GM21526 (cell line): ENCODE measurements at regions not wholly inside any gene's neighbourhood (a gene's known extent, or its start where the extent isn't known, plus 50 kb on each side); places are given as distances from the start of the nearest gene placed in this dataset.
"Not testable (repeated sequence)": the region's sequence is repeated elsewhere in the genome, so short reads cannot be mapped to it uniquely, and the experiment has no call there.

ENCODE experiments used
- ATAC-seq: cut with Tn5 transposase; IDR thresholded peaks from one replicate; pipeline ENCODE4 v1.9.1; 2021; ENCODE audit warnings: moderate library complexity; ENCODE audit not compliant: unreplicated experiment, low FRiP score

DNA sequence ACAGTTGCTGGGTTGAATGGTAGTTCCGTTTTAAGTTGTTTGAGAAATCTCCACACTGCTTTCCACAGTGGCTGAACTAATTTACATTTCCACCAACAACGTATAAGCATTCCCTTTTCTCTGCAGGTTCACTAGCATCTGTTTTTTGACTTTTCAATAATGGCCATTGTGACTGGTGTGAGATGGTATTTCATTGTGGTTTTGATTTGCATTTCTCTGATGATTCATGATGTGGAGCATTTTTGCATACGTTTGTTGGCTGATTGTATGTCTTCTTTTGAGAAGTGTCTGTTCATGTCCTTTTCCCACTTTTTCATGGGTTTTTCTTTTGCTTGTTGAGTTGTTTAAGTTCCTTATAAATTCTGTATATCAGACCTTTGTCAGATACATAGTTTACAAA is 150.2 kb upstream of the MAP3K1 start:
- ATAC-seq = not testable (repeated sequence)

DNA sequence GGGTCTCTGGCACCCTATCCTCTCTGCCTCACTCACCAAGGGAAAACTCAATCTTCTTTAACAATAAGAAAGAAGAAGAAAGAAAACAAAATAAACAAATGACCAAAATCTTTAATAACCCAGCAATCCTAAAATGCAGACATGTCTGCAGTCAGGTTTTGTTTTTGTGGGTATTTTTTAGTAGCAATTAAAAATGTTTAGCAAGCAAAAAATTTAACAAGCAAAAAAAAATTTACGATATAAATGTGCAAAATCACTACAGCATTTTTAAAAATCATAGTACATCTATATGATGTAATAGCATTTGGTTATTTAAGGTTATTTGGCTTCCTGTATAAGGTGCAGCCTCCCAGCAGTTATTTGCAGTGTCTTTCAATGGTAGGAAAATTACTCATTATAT is 151.3 kb upstream of the MAP3K1 start:
- no peak for ATAC-seq

DNA sequence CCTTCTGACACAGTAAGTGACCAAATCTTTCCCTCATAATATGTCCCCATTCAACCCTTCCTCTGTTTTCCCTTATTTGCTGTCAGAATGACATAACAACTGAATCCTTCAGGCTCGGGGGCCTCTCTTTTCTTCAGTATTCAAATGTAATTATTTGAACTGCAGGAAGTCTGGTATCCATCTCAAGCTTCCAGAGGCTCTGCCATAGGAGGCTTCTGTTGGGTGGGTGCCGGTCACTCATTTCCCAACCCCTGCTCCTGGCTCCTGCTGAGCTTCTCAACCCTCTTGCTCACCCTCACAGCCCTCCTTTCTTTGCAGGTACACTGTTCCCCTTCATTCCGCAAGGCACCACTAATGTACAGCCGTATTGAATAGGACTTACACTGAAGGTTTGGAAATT is 151.8 kb upstream of the MAP3K1 start:
- no peak for ATAC-seq

DNA sequence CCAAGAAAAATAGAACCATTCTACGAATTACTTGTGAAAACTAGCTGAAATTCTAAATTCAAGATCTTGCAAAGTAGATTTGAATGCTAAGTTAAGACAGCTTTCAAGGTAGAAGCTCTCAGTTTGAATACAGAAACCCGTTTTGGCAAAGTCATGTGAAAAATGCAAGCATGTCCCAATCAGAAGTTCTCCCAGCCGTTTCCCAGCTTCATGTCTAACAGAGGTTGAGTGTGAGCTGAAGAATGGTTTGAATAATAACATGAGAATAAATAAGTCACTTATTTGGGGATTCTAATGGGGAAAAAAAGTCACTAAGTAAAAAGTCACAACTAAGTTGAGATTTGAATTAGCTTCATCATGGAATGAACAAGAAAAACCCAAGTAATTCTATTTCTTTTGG is 152.5 kb upstream of the MAP3K1 start:
- no peak for ATAC-seq

DNA sequence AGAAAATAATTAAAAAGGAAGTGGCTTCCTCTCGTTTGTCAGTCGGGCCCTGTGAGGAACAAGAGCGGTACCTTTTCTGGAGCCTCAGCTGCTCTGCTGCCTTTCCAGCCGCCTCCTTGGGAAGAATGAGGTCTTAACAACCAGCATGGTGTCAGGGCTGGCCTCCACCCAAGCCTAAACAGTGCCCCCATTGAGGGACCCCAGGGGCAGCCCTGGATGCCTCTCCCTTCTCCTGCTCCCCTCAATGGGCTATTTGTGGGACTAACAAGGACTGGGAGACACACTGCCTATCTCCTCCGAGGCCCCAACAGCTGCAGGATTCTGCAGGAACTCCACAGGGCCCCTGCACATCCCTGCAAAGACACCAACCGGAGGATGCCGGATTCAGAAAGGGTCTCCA is 155.4 kb upstream of the MAP3K1 start:
- no peak for ATAC-seq

DNA sequence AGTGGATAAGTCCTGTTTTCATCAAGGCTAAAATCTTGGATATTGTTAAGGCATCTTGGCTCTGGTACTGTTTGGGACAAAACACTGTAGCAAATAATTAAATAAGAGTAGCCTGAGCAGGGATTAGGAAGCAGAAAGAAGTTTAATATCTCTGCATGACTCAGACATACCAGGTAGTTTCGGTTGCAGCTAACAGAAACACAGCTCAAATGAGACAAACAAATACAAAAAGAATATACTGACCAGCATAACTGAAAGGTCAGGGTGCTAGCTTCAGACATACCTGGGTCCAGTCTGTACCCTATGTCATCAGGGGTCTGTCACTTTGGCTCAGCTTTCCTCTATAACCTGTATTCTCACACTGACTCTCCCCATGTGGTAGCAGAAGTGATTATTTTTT is 156.4 kb upstream of the MAP3K1 start:
- ATAC-seq = no peak

DNA sequence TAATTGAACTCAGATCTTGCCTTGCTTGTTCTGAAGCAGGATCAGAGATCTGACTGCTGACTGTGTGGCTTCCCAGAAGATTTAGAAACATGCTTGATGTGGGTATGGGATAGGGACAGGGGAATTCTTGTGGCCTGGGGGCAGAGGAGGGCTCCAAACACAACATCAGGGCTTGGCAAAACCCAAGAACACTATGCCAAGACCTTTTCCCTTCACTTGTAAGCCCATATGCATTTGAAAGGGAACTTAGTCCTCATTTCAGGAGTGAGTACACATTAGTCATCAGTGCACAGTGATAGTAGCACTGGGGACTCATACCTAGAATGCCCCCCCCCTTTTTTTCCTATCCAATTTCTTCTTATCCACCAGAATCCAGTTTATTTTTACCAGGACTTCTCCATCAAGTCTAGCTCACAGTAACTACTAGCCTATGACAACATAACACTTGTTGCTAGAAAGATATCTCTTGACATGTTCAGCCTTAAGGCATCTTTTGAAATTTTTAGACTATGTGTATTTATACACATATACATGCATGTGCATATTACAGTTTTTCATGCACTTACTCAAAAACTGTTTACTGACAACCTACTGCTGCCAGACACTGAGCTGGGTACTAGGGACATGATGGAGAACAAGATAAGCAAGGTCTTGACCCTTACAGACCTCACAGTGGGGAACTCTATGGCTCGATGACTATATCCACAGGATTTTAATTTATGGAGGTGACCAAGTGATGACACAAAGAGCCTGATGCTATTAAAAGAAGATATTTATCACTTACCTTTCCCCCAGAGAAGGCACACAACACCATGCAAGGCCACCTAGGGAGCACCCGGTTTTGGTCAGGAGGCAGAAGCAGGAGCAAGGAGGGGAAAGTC is 158.3 kb upstream of the MAP3K1 start:
- no peak for ATAC-seq

DNA sequence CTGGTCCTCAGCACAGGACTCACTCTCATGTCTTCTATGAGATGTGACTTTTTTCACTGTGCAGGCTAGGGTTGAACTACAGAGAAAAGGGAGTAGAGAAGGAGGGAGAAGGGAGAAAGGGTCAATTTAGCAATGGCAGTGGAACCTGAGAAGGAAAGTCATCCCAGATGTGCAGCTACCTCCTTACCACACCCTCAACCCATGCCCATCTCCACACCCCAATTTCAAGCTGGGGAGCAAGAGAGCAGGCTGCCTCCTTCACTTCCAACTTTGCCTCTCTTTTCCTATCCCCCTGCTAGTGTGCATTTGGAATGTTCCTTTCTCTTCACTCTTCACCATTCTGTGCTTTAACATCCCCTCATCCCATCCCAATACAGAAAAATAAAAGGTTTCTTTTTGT is 163.5 kb upstream of the MAP3K1 start:
- ATAC-seq = no peak

DNA sequence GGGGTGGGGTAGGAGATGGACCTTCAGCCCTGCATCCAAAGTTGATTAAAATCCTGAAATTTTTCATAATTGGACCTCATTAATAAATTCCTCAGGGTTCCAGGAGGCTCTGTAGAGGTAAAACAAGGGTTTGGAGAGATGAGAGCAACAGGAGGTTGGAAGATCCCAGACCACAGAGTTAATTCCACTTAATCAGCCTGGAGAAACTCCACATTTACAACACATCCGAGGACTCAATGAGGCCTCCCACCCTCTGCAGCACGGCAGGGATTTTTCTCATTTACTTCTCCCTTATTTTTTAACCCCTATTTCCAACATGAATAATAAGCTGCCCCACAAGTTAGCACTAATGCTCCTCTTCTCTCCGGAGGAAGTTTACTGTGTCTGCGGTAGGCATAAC is 165.0 kb upstream of the MAP3K1 start:
- ATAC-seq = no peak

DNA sequence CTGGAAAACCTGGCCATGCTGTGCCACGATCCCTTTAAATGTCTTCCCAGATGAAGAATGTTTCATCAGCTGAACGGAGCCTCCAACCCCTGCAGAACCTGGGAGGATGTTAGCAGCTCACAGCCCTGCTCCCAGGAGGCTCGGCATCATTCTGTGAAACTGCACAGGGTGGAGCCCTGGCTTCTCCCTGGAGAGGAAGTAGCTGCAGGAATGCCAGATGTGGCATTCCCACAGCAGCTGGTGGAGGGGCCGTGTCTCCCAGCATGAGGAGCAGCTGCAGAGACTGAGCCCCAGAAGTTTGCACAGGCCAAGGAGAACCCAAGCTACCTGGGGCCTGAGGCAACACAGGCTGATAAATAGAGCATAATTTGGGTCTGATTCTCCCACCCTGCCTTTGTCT is 165.8 kb upstream of the MAP3K1 start:
- no peak for ATAC-seq

DNA sequence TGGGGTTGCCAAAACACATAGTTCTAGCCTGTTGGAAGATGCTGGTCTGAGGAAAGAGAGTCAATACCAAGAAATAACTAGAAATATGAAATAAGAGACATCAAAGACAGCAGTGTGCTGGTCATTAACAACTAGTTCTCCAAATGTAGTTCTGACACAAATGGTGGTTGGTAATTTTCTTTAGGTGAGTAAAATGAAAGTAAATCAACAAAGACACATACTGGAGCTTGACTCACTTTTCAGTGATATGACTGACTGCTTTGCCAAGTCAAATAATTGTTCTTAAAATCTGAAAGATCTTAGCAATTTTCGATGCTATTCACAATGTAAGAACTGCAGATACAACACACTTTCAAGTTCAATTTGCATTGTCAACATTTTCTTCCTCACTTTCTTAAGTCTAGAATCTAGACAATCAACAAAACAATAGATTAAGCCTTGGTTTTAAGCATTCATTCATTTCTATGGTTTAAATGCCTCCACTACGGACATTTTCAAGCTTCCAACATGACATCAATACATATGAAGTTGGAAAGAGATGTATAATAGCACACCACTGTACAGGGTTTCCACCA is 166.8 kb upstream of the MAP3K1 start:
- ATAC-seq = no peak

DNA sequence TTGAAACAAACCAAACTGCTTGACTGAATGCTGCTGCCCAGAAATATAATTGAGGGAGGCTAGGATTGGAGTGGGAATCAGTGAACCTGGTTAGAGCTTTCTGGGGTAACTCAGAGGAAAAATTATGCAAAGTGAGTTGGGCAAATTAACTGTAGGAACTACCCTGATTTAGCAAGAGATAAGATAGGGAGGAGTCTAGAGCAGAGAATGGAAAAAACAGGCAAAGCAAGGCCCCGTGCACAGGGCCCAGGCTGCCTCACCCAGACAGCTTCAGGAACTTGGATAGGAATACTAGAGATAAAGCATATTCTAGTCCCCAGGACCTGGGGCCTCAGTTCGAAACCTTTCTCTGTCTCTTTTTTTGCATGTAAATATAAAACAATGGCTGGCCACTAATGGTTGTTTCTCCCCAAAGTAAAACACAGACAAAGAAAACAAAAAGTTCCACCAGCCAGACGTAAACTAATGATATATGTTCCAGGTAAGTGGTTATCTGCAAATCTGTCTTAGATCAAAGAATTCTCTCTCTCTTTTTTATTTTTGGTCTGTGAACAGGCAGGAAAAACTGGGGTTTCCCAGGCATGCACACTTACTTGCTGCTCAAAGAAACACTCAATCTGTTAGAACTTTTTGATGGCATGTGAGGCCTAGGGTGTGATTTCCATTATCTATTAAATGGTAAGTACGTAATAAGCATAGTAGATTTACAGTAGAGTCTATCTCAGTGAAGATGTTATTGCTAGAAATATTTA is 168.1 kb upstream of the MAP3K1 start:
- no peak for ATAC-seq

DNA sequence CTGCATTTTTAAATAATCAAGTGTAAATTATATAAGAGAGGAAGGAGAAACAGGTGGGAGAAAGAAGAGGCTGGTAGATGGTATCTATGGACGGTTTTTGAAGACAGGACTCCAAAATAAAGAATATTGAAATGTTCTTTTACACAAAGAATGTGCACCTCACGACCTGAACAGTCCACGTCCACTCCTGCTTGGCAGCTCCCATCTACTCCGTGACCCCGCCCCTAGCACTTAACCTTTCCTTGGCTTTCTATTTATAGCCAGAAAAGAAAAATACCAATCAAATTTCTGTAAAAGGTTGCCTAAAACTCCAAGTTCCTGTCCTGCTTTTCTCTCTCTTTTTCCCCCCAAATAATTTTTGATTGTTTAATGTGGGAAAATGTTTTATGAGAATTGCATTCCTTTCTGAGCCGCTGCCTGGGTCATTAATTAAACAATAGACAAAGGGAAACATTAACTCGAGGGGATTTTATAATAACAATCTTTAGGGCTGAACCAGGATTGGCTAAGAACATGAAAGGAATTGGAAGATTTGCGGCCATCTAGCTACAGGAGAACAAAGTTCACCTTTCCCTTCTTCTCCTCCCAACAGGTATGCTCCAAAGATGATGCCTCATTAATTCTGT is 173.6 kb upstream of the MAP3K1 start:
- ATAC-seq = no peak

DNA sequence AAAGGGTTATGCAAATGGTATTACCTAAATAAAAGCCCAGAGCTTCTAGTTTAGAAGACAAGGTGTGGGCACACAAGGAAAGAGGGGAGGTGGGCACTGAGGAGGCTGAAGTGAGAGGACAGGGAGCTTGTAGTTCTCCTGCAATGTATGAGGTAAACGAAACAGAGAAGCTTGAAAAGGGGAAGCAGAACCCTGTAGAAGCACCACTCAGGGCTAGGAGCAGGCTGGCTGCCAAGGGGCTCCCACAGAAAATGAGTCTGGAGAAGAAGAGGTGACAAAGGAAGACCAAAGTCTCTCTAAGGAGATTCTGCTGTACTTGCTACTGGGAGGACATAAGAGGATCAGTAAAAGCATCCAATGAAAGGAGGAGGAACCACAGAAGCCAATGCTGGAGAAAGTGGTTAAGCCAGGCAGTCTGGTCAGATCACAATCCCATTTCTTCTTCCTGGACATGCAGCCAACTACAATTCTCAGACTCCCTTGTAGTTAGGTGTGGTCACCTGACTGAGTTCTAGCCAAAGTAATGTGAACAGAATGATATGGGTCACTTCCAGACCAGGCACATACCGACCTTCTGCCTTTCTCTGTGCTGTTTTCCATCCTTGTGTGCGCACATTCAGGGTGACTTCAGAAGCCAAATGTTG is 174.5 kb upstream of the MAP3K1 start:
- no peak for ATAC-seq

DNA sequence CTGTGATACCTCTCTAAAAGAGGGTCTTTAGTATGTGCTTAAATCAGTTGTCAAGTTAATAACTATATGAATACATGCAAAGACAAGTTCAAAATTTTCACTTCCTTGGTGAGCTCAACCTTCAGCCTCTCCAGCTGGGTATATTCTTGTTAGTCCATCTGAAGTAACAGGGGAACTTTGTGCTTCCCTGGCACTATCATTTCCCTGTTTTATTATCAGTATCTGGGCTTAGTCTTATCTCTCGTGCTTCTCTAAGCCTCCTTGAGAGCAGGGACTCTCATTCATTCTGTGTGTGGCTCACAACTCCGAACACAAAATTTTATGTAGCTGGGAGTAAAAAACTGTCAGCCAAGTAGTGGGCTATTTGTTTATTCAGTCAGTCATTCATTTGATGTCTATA is 175.9 kb upstream of the MAP3K1 start:
- no peak for ATAC-seq

DNA sequence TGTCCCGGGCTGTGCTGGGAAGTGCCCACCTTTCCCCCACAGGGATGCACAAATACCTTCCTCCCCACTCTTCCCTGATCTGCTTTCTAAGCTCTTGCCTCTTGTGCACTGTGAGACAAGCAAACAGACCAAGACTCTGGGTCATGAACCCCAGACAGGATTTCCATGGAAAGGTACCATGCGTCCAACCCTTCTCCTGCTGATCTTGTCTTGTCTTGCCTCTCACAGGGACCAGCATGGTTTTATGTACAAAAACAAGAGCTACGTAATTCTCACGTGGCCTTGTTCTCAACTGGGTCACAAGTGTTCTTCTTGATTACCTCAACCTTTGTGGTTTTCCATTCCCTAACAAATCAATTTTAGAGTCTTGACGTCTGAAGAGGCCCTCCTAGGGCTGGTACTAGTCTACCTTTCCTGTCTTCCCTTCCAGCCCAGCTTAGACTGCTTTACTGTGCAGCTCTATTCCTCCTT is 176.5 kb upstream of the MAP3K1 start:
- ATAC-seq = no peak

DNA sequence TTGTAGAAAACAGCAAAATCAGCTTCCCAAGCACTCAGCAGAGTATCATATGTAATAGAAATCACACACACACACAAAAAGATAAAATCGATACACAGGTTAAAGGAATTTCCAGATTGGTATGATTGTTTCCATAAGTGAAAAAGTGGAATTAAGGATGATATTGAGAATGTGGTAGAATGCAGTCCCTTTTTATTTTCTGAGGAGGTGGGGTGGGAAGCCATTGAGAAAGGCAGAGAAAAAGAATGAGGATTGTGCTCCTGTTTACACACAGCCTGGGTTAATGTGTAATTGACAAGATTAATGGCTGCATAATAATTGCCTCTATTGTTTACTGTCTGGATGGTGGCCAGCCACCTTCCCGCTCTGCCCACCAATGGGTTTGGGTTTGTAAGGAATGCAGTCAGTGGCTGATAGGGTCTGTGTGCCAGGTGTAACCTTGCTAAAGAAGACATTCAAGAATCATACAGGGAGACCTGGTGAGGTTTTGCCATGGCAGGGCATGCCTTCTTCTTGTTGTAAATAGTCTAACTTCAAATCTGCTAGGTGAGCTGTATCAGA is 177.2 kb upstream of the MAP3K1 start:
- no peak for ATAC-seq

DNA sequence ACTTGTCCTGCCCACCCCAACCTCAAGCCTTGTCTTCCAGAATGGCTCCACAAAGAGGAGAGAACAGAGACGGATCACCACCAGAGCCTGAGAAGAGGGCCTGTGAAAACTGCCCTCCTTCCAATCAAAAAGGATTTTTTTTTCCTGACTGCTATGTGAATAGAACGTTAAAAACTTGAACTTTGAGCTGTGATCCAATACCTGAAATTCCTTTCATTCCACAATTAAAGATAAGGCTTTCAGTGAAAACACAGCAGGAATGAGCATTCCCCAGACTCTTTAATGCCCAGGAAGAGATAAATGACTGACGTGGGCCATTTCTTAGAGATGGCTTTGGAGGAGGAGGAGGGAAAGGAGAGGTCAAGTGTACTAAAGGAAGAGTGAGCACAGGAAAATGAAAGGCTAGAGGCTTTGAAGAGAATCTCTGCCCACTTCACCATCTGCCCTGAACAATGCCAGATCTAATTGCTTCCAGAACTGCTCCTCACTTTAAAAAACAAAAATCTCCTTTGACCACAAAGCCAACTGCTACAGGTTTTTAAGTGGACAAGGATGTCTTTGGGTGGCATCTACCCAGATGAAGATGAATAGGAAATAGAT is 177.9 kb upstream of the MAP3K1 start:
- no peak for ATAC-seq

DNA sequence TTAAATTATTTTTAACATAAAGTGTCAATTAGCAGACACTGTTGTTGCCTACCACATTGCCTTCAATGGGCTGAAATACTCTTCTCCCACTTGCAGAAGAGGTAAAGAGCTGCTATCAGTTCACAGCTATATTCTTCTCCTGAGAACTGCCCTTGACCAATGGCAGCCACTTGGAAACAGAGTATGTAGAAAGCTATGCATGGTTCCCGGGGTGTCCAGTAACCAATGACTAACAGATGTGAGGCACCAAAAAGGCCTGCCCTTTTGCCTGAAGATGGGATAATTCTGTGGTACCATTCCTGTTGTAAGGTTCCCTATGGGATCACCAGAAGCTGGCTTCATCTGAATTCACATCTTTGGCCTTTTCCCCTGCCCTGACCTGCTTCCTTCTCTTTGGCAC is 181.4 kb upstream of the MAP3K1 start:
- ATAC-seq = no peak

DNA sequence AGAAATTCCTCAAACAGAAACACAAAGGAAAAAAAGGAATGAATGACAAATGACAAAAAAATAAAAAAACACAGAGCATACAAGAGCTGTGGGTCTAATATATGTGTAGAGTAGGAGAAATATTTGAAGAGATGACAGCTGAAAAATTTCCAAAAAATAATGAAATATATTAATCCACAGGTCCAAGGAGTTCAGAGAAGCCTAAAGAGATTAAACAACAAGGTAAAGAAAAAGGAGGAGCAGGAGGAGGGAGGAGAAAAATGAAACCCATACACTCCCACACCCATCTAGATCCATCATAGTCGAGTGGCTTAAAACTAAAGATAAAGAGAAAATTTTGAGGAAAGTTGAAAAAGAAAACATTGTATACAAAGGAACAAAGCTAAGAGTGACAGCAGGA is 182.4 kb upstream of the MAP3K1 start:
- ATAC-seq = no peak
